Body of pancreas (tissue), 4 donors: ENCODE measurements at regions not wholly inside any gene's neighbourhood (a gene's known extent, or its start where the extent isn't known, plus 50 kb on each side); places are given as distances from the start of the nearest gene placed in this dataset.
"Not testable (repeated sequence)": the region's sequence is repeated elsewhere in the genome, so short reads cannot be mapped to it uniquely, and the experiment has no call there.

Experiments
- CTCF ChIP-seq, 7 experiments: fragments of 450-650 bp in 4 of 7; fragments of 200-600 bp in 3 of 7; sonication (generic) in 3 of 7; IDR thresholded peaks; one replicate each; pipeline ENCODE4 v1.5.1; 2016 to 2019; ENCODE audit warnings: antibody characterized with exemption in 7 of 7
- POLR2A ChIP-seq, 3 donors: fragments of 450-650 bp; IDR thresholded peaks; one replicate each; pipeline ENCODE4 v1.6.1; 2016; ENCODE audit warnings: antibody characterized with exemption in 3 of 3, mild to moderate bottlenecking in 2 of 3

- not testable (repeated sequence) for TF ChIP-seq CTCF, POLR2A (IDR thresholded peaks at IDR 0.05)
Measured at GRCh38 chr5:36409711-36410110, 108.0 kb upstream of the RANBP3L start.
